Stimulated activated CD8-positive, alpha-beta memory T cell treated with anti-CD3 and anti-CD28 coated beads, Interleukin-7, amount 100 ng/mL, for 4 hours (primary cell): ENCODE measurements at regions not wholly inside any gene's neighbourhood (a gene's known extent, or its start where the extent isn't known, plus 50 kb on each side); places are given as distances from the start of the nearest gene placed in this dataset.
"Not testable (repeated sequence)": the region's sequence is repeated elsewhere in the genome, so short reads cannot be mapped to it uniquely, and the experiment has no call there.

ENCODE experiments used
- DNase-seq, 2 donors: peaks; one replicate each; pipeline ENCODE4 v3.0.0-alpha.2; 2020; ENCODE audit warnings: low read depth in 2 of 2

DNA sequence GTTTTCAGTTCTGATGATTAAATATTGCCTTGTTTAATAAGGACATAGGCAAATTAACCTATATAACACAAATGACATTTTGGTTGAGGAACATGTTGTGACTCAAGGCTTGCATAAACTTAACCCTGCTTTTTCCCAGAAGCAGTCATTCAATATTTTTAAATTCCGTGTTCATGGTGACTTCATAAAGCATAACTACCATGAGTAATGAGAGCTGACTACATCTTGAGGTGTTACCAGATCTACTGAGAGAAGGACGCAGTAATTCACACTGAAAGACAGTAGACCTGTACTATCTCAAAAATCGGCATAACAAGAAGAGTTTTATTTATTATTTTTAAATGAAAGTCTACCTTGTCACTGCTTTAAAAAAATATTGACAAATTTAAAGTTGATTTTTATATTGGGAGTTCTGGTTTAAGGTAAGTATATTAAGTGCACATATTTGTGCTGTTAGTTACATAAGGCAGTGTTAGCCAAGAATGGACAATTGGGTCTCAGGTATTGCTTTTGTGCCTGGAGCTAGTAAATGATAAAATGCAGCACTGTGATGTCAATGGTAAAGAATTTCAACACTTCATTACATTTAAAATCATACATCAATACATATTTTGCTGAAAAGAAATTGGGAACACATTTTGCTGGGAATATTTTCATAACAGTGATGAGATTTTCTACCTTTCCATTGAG lies 1198.5 kb downstream of the FSCB start:
- no peak for DNase-seq

DNA sequence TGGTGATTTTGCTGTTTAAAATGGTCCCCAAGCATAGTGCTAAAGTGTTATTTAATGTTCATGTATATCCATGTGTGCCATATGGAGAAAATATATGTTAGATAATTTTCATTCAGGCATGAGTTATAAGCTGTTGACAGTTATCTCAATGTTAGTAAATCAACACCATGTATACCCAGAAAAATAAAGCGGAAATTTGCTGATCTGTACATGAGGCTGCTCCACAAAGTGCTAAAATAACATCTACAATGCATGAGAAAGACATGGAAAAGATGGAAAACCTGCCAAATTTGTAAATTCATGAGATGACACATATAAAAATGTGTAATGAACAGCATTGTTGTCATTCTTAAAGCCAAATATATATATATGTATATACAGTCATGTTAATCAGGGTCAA lies 1199.2 kb downstream of the FSCB start:
- no peak for DNase-seq

DNA sequence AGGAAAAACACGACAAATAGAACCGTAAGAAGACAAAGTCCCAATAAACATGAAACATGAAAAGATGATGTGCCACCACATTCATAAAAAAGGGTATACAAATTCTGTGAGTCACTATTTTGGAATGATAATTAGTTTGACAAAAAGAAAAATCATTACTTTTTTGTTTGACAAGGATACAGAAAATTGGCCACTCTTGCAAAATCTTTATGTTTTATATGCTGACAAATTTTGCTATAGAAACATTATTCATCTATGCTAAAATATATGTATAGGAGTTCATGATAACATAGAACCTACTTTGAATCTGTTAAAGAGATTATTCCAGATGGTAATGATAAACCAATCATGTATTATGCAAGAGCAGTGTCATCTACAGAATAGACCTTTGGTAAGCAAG lies 1201.0 kb downstream of the FSCB start:
- no peak for DNase-seq

DNA sequence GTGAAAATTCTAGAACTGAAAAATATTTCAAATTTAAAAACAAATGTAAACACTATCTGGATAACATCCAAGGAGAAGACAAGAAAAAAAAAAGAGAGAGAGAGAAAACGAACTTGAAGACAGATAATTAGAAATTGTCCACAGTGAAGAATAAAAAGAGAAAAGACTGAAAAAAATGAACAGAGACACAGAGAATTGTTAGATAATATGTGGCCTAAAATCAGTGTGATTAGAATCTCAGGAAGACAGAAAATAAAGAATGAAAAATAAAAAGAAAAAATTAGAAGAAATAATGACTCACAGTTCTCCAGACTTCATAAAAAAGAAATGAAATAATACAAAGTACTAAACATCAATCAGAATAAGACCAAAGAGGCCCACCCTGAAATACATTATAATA lies 1209.3 kb downstream of the FSCB start:
- DNase-seq: no peak

DNA sequence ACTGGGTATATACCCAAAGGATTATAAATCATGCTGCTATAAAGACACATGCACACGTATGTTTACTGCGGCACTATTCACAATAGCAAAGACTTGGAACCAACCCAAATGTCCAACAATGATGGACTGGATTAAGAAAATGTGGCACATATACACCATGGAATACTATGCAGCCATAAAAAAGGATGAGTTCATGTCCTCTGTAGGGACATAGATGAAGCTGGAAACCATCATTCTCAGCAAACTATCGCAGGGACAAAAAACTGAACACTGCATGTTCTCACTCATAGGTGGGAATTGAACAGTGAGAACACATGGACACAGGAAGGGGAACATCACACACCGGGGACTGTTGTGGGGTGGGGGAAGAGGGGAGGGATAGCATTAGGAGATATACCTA lies 1211.0 kb downstream of the FSCB start:
- DNase-seq: not testable (repeated sequence)

DNA sequence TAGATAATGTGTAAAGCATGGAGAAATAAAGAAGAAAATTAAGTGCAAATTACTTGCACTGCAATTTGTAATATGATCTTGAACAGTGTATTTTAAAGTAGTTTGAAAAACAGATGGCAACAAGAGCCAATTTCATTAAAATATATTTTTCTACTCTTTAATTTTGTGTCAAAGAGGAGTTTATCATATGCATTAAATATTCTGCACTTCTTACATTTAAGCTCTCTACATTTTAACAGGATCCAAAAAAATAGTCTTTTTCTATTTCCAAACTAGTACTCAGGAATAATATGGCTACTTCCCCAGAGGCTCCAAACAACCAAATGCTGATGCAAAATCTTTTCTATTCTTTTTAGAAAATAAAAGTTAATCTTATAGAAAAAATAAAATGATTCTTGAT lies 1221.5 kb downstream of the FSCB start:
- DNase-seq: no peak

DNA sequence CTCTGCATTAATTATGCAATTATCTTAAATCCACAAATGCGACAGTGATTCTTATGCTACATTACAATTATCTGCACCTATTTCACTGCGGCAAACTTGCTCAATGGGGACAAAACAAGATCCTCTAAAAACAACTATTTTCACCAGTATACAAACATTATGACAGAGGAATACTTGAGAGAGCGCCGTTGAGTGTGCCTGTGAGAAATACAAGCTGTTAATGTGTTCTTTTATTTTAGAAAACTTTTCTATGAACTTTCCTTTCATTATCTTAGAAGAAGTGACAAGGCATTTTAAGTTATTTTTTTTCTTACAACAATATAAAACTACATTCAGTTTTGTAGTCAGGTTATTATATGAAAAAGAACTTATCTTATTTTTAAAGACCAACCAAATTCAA lies 1247.0 kb downstream of the FSCB start:
- no peak for DNase-seq

DNA sequence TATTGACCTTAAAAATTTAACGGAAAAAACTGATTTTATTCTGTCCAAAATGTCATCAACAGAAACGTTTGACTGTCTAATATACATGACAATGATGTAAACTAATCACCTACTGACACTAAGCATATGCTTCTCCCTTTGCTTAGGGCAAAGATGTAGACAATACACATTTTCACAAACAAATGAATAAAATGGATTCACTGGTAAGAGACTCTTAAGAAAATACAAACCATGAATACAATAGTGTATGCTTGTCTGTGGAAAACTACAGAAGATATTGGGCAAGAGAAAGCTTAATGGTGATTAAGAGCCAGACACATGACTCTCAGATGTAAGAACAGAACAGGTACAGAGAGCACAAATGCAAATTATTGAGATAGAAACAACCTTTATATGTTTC lies 1248.7 kb downstream of the FSCB start:
- no peak for DNase-seq

DNA sequence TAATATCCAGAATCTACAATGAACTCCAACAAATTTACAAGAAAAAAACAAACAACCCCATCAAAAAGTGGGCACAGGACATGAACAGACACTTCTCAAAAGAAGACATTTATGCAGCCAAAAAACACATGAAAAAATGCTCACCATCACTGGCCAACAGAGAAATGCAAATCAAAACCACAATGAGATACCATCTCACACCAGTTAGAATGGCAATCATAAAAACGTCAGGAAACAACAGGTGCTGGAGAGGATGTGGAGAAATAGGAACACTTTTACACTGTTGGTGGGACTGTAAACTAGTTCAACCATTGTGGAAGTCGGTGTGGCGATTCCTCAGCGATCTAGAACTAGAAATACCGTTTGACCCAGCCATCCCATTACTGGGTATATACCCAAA lies 1250.1 kb downstream of the FSCB start:
- DNase-seq: not testable (repeated sequence)

DNA sequence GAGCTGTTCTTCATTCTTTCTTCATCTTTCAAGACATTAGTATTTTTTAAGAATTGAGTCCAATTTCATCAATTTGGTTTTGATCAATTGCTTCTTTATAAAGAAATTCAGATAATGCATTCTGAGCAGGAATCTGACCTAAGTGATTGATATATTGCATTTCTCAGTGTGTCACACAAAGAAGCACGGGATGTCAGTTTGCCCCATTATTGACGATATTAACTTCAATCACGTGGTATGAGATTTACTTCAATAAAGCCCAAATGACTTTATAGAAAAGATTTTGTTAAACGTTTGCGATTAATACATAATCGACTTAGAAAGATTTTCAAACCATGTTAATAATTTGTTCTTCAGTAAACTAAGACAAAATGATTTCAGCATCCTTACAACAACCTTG lies 1254.2 kb downstream of the FSCB start:
- no peak for DNase-seq

DNA sequence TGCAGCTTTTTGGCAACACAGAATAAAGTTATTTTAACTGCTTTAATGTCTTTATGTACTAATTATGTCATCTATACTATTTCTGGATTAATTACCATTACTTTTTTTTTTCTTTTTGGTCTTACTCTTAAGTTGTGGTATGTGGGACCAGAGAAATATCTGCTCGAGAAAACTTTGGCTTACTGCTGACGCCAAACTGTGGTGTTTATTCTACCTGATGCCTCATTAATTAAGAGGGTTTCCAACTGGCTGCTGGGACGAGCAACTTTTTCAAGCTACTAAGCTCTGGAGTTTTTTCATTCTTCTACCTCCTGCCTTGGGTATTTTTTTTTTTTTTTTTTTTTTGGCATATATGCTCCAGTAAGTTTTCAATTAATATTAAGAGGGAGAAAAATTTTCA lies 1257.5 kb downstream of the FSCB start:
- DNase-seq: no peak

DNA sequence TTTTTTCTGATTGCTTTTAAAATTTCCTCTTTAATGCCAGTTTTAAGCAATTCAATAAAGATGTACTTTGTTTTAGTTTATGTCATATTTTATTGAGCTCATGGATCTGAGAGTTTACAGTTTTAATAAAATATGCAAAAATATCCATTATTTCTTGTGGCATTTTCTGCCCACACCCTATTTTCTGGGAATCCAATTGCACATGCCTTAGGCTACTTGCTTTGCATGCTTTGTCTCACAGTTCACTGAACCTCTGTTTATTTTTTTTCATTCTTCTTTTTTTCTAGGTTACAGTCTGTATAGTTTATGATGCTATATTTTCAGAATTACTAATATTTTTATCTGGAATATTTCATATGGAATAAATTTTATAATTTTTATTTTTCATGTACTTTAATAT lies 1258.0 kb downstream of the FSCB start:
- DNase-seq: no peak

DNA sequence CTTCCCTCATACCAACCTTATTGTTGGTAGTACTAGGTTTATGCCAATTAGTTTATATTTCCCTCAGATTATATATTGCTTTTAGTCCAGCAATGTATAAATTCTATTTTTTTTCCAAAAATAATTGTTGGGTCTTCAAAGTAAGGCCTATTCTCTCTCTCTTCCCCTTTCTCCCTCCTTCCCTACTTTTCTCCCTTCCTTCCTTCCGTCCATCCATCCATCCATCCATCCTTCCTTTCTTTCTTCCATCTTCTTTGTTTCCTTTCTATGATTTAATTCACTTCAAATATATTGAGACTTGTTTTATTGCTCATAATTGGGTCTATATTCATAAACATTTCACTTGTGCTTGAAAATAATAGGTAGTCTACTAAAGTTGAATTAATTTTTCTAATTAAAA lies 1259.2 kb downstream of the FSCB start:
- no peak for DNase-seq

DNA sequence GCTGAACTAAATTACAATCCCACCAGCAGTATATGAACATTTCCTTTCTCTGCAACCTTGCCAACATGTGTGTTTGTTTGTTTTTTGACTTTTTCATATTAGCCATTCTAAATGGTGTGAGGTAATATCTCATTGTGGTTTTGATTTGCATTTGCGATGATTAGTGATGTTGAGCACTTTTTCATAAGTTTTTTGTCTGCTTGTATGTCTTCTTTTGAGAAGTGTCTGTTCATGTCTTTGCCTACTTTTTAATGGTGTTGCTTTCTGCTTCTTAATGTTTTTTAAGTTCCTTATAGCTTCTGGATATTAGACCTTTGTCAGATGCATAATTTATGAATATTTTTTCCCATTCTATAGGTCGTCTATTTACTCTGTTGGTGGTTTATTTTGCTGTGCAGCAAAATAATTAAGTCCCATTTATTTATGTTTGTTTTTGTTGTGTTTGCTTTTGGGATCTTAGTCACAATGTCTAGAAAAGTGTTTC lies 1262.9 kb downstream of the FSCB start:
- DNase-seq: no peak

DNA sequence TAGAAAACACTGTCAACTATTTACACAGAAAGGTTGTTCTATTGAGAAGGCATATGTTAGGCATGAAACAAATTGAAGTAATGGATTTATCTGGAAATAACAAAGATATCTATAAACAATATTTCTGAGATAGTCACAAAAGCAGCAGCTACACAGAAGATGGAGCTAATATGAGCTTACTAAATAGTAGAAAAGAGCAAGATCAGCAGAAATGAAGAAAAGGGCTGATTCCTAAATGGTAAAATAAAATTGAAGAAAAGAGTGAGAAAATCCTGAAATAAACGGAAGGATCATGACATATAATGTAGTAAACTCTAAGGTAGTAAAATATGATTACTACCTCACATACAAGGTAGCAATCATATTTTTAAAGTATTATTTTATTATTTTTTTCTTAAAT lies 1263.9 kb downstream of the FSCB start:
- DNase-seq: no peak

DNA sequence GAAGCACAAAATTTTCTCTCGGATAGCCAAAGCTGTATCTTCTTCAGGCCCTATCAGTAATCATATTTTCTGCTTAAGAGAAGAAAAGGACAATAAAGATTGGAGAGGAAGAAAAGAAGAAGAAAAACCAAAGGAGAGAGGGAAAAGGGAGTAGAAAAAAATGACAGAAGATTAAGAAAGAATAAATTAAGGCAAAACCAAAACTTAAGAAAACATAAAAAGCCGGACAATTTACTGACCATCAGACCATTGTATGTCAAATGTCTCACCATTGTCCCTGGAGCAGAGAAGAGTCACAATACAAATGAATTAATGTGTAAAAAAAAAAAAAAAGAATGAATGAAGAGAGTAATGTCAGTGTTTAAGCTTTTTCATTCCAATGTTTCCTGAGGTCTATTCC lies 1274.8 kb downstream of the FSCB start:
- no peak for DNase-seq

DNA sequence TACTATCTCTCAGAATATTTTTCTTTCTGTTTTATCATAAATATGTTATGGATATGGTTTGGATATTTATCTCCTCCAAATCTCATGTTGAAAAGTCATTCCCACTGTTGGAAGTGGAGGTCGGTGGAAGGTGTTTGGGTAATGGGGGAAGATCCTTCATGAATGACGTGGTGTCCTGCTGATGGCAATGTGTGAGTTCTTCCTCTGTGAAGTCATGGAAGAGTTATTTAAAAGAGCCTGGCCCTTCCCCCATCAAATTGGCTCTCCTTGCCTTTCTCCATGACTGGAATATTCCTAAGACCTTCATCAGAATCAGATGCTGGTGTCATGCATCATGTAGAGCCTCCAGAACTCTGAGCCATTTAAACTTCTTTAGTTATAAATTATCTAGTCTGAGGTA lies 1291.6 kb downstream of the FSCB start:
- DNase-seq: no peak

DNA sequence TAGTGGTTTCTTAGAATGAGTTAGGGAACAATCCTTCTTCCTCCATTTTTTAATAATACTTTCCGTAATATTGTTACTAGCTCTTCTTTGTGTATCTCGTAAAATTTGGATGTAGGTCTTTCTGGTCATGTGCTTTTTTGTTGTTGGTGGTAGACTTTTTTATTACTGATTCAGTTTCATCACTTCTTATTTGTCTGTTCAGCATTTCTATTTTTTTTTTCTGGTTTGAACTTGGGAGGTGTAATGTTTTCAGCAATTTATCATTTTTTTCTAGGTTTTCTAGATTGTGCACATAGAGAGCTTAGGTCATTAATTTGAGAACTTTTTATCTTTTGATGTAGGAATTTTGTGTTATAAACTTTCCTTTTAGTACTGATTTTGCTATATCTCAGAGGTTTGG lies 1299.9 kb downstream of the FSCB start:
- DNase-seq: no peak

DNA sequence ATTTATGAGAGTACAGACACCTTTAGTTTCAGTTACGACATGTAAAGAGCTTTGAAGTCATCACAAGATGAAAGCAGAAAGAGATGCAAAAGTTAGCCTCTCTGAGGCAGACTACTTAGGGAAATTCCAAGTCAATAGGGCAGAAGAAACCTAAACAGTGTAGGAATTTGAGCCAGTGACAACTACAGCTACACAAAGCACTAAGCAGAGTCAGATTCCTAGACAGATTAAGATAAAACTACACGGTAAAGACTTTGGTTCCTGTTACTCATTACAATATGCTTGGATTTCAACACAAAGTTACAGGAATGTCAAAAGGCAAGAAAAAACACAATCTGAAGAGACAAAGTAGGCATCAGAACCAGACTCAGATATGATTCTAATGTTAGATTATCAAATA lies 1302.3 kb downstream of the FSCB start:
- DNase-seq: no peak

DNA sequence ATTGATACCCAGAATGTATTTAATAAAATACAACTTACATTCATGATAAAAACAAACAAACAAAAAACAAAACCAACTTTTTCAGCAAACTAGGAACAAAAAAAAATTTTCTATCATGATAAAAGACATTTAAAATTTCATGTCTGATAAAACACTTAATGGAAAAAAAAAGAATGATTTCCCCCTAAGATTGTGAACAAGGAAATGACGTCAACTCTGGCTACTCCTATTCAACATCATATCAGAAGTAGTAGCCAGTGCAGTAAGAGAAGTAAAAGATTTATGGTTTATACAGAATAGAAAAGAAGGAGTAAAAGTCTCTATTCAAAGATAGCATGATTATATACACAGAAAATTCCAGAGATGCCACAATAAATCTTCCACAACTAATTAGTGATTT lies 1306.6 kb downstream of the FSCB start:
- no peak for DNase-seq

DNA sequence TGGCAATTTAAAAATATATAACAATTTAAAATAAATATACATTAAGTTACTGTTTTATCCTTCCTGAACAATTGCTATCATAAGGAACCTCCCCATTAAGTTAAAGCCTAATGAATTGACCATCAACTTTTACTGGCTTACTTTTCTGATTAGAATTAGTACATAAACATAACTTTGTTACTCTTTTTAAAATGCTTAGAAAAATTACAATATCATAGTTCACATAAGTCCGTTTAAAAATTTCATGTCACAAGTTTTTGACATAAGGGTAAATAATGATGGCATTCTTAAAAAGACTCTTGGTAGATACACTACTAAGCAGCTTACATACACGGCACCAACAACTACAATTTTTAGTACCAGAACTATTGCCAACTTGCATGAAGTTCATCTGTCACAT lies 1308.6 kb downstream of the FSCB start:
- no peak for DNase-seq

DNA sequence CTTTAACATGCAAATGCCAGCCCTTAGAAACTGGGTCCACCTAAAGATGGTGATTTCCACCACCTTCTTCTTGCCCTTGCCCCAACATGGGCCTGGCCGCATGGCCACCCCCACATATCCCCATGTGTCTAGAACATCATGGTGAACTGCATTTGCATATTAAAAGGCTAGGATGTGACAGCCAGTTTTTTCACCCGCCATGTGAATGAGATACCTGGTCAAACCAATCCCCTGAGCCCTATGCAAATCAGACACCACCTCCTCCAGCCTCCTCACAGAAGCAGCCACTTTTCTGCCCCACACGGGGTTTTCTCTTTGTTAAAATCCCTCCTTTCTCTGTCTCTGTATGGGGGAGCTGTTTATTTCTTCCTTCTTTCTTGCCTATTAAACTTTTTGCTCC lies 1322.5 kb downstream of the FSCB start:
- DNase-seq: no peak

DNA sequence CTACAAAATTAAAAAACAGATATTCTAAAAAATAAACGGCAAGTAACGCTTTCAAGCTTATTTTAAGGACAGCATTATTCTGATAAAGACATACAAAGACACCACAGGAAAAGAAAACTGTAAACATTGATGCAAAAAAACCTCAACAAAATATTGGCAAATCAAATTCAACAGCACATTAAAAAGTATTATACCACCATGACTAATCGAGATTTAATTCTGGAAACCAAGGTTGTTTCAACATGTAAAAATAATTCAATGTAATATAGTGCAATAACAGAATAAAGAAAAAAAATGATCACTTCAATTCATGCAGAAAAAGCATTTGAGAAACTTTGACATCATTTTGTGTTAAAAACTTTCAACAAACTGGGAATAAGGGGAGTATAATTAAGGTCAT lies 1323.2 kb downstream of the FSCB start:
- DNase-seq: no peak

DNA sequence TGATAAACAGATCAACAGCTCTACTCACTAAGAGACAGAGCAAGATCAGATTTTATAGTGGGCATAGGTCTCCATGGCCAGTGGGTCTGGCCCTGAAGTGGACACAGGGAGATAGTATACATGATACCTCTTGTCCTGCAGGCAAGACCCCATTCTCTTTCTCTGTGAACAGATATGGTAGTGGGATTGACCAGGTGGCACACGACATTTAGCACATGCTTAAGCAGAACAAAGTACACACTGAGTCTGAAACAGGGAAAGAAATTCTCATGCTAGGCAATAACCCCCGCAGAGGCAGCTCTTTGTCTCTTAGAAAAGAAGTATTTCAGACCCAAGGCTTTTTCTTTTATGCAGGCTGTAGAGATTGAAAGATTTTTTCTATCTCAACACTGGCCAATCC lies 1331.2 kb downstream of the FSCB start:
- DNase-seq: no peak
